NCI-H128 (cell line): ENCODE measurements at regions not wholly inside any gene's neighbourhood (a gene's known extent, or its start where the extent isn't known, plus 50 kb on each side); places are given as distances from the start of the nearest gene placed in this dataset.
A peak's percentile ranks its signal among the peaks of the same experiment; 100 is the strongest.

Experiments
- DNase-seq: peaks from one replicate; lab custom pipeline; 2025; ENCODE audit not compliant: unreplicated experiment; lab: John Stamatoyannopoulos, UW

DNA sequence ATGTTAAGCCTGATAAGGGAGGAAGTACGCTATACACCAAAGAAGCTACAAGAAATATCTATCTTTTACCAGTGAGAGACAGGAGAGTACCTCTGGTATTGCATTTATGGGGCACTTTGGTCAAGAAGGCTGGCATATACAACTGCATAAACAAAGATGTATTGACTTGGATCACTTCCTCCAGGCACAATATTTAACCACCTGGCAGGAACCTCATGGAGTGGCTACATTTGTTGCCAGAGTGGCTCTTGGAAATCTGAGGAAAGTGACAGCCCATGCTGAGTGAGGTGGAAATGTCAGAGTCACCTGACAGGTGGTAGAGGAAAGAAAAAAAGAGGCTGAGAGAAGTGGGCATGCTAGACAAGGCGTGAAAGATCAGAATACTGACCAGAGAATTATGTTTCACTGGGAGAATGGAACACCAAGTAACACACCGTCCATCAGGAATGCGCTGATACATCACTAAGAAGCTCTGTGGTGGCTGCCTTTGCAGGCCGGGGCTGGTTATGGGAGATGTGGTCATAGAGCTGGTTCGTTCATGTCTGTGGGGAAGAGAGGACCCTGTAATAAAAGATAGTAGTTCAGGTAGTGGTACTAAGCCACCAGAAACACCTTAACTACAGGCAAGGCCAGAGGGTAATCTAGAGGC lies 61.4 kb upstream of the UFL1 start:
- peak; percentile 28 for DNase-seq

DNA sequence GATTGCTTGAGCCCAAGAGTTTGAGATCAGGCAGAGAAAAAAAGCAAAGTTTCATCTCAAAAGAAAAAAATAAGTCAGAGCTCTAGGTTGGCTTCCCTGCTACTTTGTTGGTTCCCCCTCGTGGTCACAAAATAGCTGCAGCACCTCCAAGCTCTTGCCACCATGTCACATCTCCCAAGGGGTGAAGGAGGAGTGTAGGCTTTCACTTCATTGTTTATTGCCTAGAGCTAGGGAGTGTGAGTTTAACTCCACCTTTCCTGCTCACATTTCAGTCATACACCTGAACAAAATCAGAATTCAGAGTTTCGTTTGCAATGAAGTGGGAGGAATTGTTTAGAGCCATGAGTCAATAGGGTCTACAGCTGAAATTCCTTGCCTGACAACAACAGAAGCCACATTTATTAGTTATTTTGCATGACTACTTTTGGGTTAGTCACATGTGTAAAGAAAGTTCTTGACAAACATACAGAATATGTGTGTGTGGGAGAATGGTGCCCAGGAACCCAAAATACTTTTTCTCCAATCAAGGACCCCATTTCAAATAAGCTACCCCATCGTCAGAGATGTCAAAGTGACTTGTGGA lies 56.2 kb upstream of the UFL1 start:
- no peak for DNase-seq

DNA sequence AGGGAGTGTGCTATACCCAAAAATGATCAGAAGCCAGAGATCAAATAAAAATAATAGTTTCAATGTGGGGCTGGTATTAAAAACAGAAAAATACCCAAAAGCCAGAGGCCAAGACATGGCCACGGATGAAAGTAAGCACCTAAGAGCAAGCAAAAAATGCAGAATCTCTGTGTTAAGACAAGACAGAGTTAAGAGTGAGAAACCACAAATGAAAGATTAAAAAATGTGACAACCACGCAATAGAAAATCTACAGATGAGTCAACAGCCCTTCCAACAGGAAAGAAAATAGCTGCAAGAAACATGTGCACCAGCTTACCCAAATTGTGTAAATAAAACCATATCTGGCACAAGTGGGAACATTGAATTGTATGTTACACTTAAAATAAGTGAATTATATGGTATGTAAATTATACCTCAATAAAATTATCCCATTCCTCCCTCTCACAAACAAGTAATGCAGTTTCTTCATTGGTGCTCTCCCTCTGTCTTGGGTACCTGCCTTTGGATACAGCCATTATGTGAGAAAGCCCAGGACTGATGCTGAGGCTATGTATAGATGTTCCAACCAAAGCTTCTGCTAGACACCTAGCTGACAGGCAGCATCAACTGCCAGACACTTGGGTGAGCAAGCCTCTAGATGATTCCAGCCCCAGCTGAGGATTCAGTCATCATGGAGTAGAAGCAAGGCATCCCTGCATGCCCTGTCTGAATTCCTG lies 55.3 kb upstream of the UFL1 start:
- no peak for DNase-seq

DNA sequence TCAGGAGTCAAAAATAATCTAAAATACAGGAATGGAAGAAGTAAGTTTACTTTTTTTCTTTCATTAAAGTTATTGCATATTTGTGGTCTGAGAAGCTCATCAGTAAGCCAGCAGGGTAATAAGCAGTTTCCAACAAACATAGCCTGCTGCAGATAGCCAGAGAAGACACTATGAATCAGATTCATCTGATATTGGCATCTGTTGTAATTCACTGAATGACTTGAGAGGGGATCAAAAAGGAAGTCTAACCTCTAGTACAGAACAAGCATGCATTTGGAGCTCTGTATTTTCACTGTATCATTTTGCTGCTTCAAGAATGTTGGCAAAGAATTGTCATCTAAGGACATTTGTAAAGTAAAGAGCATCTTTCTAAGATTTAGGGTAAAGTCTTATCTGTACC lies 53.8 kb upstream of the UFL1 start:
- no peak for DNase-seq

DNA sequence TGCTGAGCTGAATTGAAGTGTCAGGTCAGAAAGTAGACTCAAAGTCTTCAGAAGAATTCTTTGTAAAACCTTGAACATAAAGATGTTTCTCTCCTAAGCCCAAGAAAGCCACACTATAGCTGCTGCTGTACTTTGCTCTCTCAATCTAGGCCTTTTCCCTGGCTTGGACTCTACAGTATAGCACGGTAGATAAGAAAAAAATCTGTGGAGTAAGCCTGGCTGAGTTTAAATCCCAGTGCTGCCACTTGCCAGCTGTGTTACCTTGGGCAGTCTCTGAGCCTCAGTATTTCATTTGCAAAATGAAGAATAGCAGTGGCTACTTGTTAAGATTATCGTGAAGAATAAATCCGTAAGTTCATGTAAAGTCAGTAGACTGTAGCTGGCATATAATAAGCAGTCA lies 53.3 kb upstream of the UFL1 start:
- no peak for DNase-seq

DNA sequence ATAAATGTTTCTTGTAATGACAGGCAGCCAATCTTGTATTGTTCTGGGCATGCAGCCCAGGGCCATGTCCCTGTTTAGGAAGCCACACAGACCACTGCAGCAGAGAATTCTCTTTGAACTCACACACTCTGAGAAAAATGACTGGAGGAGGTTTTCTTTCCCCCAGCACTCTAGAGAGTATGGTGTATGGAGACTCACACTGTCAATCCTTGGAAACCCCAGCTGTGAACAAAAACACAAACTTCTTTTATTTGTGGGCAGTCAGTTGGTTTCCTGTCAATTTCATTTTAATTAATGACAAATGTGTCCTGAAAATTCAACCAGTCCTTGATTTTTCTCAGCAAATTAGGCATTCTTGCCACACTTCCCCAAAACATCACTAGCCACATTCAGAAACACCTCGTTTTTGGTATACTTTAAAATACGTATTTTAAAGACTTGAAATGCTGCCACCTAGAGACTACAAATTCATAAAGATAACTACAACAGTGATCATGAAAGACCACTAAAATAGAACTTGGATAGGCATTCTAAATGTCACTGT lies 52.9 kb upstream of the UFL1 start:
- no peak for DNase-seq

DNA sequence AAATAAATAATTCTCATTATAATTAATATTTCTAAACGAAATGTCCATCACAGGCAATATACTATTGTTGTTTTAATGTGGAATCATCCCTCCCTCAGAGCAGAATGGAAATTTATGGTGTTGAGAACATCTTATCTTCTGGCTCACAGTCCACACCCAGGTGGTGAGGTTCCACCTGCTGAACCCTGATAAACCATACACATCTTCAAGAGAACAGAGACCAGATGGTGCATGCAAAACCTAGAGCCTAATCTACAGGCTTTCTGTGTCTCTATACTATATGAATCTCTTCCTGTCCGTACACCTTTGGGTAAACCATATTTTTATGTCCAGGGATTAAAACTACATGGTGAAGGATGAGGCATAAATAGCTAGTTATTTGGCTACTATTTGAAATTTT lies 52.3 kb upstream of the UFL1 start:
- DNase-seq, result no peak

DNA sequence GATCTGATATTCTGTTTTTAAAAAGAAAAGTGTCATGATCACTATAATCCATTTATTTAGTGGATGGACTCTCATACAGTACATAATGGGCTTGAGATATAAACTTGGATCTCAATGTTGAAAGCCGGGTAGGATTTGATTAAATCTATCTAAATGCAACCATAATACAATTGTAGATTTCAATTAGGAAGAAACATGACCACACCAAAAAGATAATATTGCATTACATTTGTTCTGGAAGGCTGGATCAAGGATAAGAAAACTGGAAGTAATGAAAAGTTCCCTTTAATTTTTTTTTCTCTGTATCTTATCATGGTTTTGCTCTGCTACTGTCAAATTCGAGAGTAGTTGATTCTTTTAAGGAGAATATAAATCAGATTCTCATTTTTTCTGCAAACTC lies 51.3 kb upstream of the UFL1 start:
- no peak for DNase-seq
